A673 (cell line): ENCODE measurements at regions not wholly inside any gene's neighbourhood (a gene's known extent, or its start where the extent isn't known, plus 50 kb on each side); places are given as distances from the start of the nearest gene placed in this dataset.

Experiments used
- BruUV-seq: library from RNA; stranded (reverse); fragments of 400-500 nt; replicated peaks from 2 replicates; lab custom pipeline; 2021; lab: Mats Ljungman, UMichigan
- CTCF ChIA-PET: fragments of 300-600 bp; sonication (Branson Sonifier 250); formaldehyde crosslinking; loops from one replicate; lab custom pipeline; 2022; ENCODE audit warnings: antibody characterized with exemption; lab: Charles Lee
- POLR2A ChIA-PET: fragments of 300-600 bp; sonication (Branson Sonifier 250); formaldehyde crosslinking; loops from one replicate; lab custom pipeline; 2022; ENCODE audit warnings: antibody characterized with exemption; ENCODE audit not compliant: low non-redundant PET; lab: Charles Lee
- DNase-seq: peaks from one replicate; pipeline ENCODE4 v3.0.0-alpha.2; 2015; ENCODE audit warnings: low spot score
- H3K27ac ChIP-seq: fragments of 200-600 bp; sonication (generic); 2 replicates; pipeline ENCODE4 v1.5.1; 2016; ENCODE audit warnings: mixed run types, low read depth, mild to moderate bottlenecking, mixed read lengths, antibody characterized with exemption, low read length; ENCODE audit not compliant: poor library complexity, severe bottlenecking
- H3K27me3 ChIP-seq: fragments of 200-600 bp; sonication (generic); replicated peaks from 2 replicates; pipeline ENCODE4 v1.6.1; 2017; ENCODE audit warnings: mixed run types, low read depth, mild to moderate bottlenecking, mixed read lengths, antibody characterized with exemption, low read length; ENCODE audit not compliant: insufficient read depth, poor library complexity
- H3K36me3 ChIP-seq: fragments of 200-600 bp; sonication (generic); 2 replicates; pipeline ENCODE4 v1.6.1; 2016; ENCODE audit warnings: mixed run types, mild to moderate bottlenecking, mixed read lengths, antibody characterized with exemption, low read length; ENCODE audit not compliant: insufficient read depth, poor library complexity, severe bottlenecking
- H3K4me1 ChIP-seq: fragments of 200-600 bp; sonication (generic); 2 replicates; pipeline ENCODE4 v1.6.1; 2017; ENCODE audit warnings: mixed run types, mild to moderate bottlenecking, mixed read lengths, antibody characterized with exemption, low read length; ENCODE audit not compliant: insufficient read depth, poor library complexity, severe bottlenecking
- H3K4me3 ChIP-seq: fragments of 200-600 bp; sonication (generic); 2 replicates; pipeline ENCODE4 v1.5.1; 2016; ENCODE audit warnings: low read depth, mixed run types, mild to moderate bottlenecking, mixed read lengths, low read length; ENCODE audit not compliant: poor library complexity, severe bottlenecking
- H3K9me3 ChIP-seq: fragments of 200-600 bp; sonication (generic); 2 replicates; pipeline ENCODE4 v1.6.1; 2016; ENCODE audit warnings: mixed run types, low read depth, mild to moderate bottlenecking, mixed read lengths, antibody characterized with exemption, low read length; ENCODE audit not compliant: poor library complexity, severe bottlenecking
- EZH2 ChIP-seq: fragments of 200-600 bp; sonication (generic); IDR thresholded peaks from 2 replicates; pipeline ENCODE4 v1.6.1; 2017; ENCODE audit warnings: borderline replicate concordance, low read depth, mild to moderate bottlenecking, mixed read lengths, antibody characterized with exemption, low read length; ENCODE audit not compliant: poor library complexity, severe bottlenecking
- intact Hi-C: fragments of 100-400 bp; cut with micrococcal nuclease; formaldehyde crosslinking; loops from one replicate; pipeline ENCODE4 v1.10.0; 2022; ENCODE audit not compliant: unreplicated experiment
- TF ChIP-seq, protein P1 (sequence below): fragments of 300-800, 200-600 bp; sonication (generic); conservative IDR thresholded peaks from 2 replicates; pipeline ENCODE4 v1.5.1; 2017; ENCODE audit warnings: low read depth, mild to moderate bottlenecking, antibody characterized with exemption, low read length, moderate library complexity, mixed read lengths

DNA sequence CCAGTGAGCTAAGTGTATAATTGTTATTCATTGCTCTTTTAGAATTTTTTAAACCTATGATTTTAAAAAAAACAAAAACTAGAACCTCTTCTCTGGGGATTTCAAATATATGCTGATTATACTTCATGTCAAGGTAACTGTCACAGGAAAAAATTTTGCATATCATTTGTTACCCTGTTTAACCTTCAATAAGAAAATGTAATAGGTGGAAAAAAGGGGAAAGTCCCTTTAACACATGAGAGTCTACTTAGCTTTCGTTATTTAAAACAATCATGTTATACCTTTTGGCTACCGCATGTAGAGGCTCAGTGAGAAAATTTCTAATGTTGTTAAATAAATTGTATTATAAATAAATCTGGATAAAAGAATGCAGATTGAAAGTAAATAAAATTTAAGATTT is 190.1 kb upstream of the AKR1E2 start:
- CTCF ChIA-PET: no interaction called here
- no peak for TF ChIP-seq EZH2
- TF ChIP-seq, protein P1, sequence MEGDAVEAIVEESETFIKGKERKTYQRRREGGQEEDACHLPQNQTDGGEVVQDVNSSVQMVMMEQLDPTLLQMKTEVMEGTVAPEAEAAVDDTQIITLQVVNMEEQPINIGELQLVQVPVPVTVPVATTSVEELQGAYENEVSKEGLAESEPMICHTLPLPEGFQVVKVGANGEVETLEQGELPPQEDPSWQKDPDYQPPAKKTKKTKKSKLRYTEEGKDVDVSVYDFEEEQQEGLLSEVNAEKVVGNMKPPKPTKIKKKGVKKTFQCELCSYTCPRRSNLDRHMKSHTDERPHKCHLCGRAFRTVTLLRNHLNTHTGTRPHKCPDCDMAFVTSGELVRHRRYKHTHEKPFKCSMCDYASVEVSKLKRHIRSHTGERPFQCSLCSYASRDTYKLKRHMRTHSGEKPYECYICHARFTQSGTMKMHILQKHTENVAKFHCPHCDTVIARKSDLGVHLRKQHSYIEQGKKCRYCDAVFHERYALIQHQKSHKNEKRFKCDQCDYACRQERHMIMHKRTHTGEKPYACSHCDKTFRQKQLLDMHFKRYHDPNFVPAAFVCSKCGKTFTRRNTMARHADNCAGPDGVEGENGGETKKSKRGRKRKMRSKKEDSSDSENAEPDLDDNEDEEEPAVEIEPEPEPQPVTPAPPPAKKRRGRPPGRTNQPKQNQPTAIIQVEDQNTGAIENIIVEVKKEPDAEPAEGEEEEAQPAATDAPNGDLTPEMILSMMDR: no peak
- intact Hi-C loops: no loop called here
- no peak for DNase-seq
- Histone ChIP-seq H3K27me3 (no peaks in the 10 kb centered on the region), H3K4me1 (no peaks in the 10 kb centered on the region), H3K36me3 (no peaks in the 10 kb centered on the region), H3K27ac (no peak overlapping the region), H3K4me3 (no peak overlapping the region), H3K9me3 (no peaks in the 10 kb centered on the region)
- no TSS peak for BruUV-seq
- POLR2A ChIA-PET: no interaction called here

DNA sequence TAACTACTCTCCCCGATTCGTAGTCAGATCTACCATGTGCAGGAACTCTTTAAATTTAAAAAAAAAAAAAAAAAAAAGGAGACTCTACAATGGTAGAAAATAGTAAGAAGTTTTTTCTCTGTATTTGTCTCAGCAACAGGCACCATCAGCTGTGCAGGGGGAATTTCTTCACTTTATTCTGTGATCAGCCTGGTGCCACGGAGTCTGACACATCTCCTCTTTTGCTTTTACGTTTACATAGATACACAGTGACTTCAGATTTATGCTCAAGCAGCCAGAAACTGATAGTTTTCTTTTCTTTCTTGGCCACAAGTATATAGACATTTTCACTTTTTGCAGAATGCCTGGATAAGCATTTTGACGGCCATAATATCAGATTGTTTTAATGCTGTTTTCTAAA is 190.6 kb upstream of the AKR1E2 start:
- TF ChIP-seq, protein P1: no peak
- TF ChIP-seq EZH2: no peak
- BruUV-seq: no TSS peak
- no peak for DNase-seq
- ChIA-PET CTCF (interaction anchor here (0.6 kb wide), 1 partner anchor 46 kb away, joined by 5 read pairs; no protein-coding TSS in a partner anchor), POLR2A (no interaction called here)
- H3K4me3 ChIP-seq: no peak overlapping the region
- no peaks in the 10 kb centered on the region for H3K27me3 ChIP-seq
- no peaks in the 10 kb centered on the region for H3K9me3 ChIP-seq
- no peak overlapping the region for H3K27ac ChIP-seq
- no peaks in the 10 kb centered on the region for H3K36me3 ChIP-seq
- no peaks in the 10 kb centered on the region for H3K4me1 ChIP-seq
- intact Hi-C loops: no loop called here

DNA sequence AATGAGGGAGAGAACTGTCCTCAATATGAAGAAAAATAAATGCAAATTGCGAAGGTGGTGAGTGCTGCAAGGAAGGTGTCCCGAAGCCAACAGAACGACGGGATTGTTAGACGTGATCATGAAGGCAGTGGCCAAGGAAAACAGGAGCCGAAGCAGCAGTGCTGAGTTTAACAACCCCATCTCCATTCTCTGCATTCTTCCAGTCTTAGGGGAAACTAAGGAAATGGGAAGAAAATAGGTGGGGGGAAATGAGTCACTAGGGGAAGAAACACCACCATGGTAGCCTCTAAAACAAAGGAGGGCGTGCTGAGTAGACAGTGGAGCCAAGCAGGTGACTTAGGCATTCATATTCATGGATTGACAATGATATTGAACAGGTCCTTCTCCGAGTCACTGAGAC is 192.2 kb upstream of the AKR1E2 start:
- Histone ChIP-seq H3K27ac (no peak overlapping the region), H3K4me3 (no peak overlapping the region), H3K27me3 (no peaks in the 10 kb centered on the region), H3K4me1 (no peaks in the 10 kb centered on the region), H3K9me3 (no peaks in the 10 kb centered on the region), H3K36me3 (no peaks in the 10 kb centered on the region)
- ChIA-PET POLR2A (no interaction called here), CTCF (no interaction called here)
- intact Hi-C loops: no loop called here
- no peak for TF ChIP-seq EZH2
- TF ChIP-seq, protein P1: no peak
- BruUV-seq: no TSS peak
- DNase-seq: no peak
